ENCODE measurements at regions not wholly inside any gene's neighbourhood (a gene's known extent, or its start where the extent isn't known, plus 50 kb on each side); places are given as distances from the start of the nearest gene placed in this dataset.

GRCh38 chr5:98060148-98060547 is 713.3 kb upstream of the RGMB start:
- TF ChIP-seq, protein P1, sequence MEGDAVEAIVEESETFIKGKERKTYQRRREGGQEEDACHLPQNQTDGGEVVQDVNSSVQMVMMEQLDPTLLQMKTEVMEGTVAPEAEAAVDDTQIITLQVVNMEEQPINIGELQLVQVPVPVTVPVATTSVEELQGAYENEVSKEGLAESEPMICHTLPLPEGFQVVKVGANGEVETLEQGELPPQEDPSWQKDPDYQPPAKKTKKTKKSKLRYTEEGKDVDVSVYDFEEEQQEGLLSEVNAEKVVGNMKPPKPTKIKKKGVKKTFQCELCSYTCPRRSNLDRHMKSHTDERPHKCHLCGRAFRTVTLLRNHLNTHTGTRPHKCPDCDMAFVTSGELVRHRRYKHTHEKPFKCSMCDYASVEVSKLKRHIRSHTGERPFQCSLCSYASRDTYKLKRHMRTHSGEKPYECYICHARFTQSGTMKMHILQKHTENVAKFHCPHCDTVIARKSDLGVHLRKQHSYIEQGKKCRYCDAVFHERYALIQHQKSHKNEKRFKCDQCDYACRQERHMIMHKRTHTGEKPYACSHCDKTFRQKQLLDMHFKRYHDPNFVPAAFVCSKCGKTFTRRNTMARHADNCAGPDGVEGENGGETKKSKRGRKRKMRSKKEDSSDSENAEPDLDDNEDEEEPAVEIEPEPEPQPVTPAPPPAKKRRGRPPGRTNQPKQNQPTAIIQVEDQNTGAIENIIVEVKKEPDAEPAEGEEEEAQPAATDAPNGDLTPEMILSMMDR (tag by site-specific recombination; IDR thresholded peaks at IDR 0.05), result no peak
- TF ChIP-seq ZBTB20 (tag by site-specific recombination; IDR thresholded peaks at IDR 0.05) (no peak), ZNF174 (tag by site-specific recombination; IDR thresholded peaks at IDR 0.05) (no peak), ZNF24 (tag by site-specific recombination; IDR thresholded peaks at IDR 0.05) (no peak), ZNF704 (tag by site-specific recombination; IDR thresholded peaks at IDR 0.05) (no peak), ZBTB8A (tag by site-specific recombination; IDR thresholded peaks at IDR 0.05) (no peak), ZNF311 (tag by site-specific recombination; IDR thresholded peaks at IDR 0.05; ENCODE audit: borderline replicate concordance) (no peak), HOXD13 (CRISPR knock-in tag; IDR thresholded peaks at IDR 0.05; ENCODE audit: borderline replicate concordance) (no peak)
- TF ChIP-seq, protein P2, sequence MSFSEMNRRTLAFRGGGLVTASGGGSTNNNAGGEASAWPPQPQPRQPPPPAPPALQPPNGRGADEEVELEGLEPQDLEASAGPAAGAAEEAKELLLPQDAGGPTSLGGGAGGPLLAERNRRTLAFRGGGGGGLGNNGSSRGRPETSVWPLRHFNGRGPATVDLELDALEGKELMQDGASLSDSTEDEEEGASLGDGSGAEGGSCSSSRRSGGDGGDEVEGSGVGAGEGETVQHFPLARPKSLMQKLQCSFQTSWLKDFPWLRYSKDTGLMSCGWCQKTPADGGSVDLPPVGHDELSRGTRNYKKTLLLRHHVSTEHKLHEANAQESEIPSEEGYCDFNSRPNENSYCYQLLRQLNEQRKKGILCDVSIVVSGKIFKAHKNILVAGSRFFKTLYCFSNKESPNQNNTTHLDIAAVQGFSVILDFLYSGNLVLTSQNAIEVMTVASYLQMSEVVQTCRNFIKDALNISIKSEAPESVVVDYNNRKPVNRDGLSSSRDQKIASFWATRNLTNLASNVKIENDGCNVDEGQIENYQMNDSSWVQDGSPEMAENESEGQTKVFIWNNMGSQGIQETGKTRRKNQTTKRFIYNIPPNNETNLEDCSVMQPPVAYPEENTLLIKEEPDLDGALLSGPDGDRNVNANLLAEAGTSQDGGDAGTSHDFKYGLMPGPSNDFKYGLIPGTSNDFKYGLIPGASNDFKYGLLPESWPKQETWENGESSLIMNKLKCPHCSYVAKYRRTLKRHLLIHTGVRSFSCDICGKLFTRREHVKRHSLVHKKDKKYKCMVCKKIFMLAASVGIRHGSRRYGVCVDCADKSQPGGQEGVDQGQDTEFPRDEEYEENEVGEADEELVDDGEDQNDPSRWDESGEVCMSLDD (tag by site-specific recombination; IDR thresholded peaks at IDR 0.05), result no peak
